ENCODE measurements at regions not wholly inside any gene's neighbourhood (a gene's known extent, or its start where the extent isn't known, plus 50 kb on each side); places are given as distances from the start of the nearest gene placed in this dataset.

DNA sequence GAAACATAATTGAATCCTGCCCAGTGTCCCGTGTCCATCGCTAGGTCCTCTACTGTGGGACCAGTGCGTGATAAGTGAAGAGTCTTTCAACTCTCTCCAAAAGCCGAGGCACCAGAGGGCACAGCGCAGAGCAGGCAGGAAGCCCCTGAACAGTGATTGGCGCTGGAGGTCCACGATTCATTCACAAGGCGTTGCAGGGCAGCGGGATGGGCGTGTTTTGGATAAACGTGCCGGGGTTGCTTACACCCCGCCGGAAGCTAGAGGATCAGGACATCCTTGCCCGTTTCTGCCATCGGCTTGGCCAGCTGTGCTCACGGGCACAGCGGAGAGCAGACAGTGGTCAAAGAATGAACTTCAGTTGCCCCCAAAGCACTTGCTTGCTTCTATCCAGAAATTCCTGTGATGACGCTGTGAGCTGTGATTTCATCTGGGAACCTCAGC lies 86.0 kb upstream of the PFKP start:
- no peak for DNase-seq (ENCODE audit: low read depth in 2 of 2)

DNA sequence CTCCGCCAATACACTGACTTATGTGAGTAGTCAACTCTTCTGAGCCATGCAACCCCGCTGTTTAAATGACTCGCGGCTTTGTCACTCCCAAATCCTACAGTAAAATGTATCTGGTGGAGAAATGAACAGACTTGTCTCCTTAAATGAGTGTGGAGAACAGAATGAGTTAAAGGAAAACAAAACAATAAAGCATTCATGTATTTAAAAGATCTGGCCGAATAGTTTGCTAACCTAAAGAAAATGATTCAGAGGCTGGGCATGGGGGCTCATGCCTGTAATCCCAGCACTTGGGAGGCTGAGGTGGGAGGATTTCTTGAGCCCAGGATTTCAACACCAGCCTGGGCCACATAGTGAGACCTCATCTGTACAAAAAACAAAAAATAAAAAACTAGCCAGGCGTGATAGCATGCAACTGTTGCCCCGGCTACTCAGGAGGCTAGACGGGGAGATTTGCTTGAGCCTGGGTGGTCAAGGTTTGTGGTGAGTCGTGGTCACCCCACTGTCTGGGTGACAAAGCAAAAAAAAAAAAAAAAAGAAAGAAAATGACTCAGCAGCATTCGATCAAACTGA lies 86.5 kb upstream of the PFKP start:
- no peak for DNase-seq (ENCODE audit: low read depth in 2 of 2)

DNA sequence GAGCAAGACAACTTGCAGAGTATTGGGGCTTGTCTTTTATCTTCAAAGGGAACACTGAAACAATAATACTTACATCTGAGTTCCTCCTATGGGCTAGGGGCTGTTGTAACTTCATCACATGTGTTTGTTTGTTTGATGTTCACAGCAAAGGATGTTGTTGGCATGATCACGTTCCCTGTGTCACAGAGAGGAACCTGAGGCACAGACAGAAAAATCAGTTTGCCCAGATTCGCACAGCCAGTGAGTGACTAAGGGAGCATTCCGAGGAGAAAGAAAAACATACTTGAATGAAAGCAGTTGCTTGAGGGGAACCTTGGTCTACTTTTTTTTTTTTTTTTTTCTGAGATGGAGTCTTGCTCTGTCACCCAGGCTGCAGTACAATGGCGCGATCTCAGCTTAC lies 87.2 kb upstream of the PFKP start:
- DNase-seq (ENCODE audit: low read depth in 2 of 2), result no peak

DNA sequence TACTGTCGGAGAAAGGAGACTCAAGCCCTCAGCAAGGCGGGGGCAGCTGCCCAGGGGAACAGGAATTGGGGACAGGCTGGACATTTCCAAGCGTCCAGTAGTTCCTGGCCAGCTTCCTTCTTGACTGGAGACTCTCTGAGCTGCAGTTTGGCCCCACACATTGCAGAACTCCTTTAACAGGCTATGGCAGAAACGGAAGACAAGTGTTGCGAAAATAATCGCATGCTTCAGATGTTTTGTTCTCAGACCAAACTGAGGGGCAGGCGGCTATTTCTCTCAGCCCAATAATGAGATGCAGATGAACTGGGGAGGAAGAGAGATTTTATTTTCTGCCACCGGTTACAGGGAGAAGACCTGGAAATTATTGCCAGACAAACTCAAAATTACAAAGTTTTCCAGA lies 88.0 kb upstream of the PFKP start:
- DNase-seq (ENCODE audit: low read depth in 2 of 2), result no peak

GRCh38 chr10:2978574-2979273 lies 88.6 kb upstream of the PFKP start:
- no peak for DNase-seq (ENCODE audit: low read depth in 2 of 2)

- DNase-seq (ENCODE audit: low read depth in 2 of 2), result no peak
Measured at GRCh38 chr10:2978111-2978510, 89.2 kb upstream of the PFKP start.

- DNase-seq (ENCODE audit: low read depth in 2 of 2), result no peak
Measured at GRCh38 chr10:2974503-2975207, 92.7 kb upstream of the PFKP start.

GRCh38 chr10:2974083-2974482 lies 93.3 kb upstream of the PFKP start:
- DNase-seq (ENCODE audit: low read depth in 2 of 2), result no peak

- no peak for DNase-seq (ENCODE audit: low read depth in 2 of 2)
Measured at GRCh38 chr10:2972810-2973209, 94.5 kb upstream of the PFKP start.

GRCh38 chr10:2972216-2972615 lies 95.1 kb upstream of the PFKP start:
- no peak for DNase-seq (ENCODE audit: low read depth in 2 of 2)

DNA sequence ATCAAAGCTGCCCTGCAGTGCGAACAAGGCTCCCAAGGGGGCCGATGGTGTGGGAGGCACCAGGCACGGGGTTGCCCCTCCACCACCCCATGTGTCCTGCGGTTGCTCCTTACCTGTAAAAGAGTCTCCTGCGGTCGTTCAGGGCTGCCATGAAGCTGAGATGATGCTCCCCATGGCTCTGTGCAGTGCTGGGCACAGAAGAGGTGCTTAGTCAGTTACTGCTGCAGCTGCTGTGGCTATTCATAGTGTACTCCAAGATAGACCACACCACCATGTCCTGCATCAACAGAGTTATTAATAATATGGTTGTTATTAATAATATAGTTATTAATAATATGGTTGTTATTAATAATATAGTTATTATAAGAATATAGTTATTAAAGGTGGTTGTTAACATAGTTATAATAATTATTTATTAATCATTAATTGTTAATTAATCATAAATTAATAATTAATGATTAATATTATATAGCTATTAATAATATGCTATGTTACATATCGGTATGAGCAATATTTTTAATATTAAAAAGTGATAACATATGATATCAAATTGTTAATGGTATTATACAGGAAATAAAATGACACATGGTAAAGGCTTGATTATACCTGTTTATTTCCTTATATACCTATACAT lies 97.0 kb upstream of the PFKP start:
- no peak for DNase-seq (ENCODE audit: low read depth in 2 of 2)

DNA sequence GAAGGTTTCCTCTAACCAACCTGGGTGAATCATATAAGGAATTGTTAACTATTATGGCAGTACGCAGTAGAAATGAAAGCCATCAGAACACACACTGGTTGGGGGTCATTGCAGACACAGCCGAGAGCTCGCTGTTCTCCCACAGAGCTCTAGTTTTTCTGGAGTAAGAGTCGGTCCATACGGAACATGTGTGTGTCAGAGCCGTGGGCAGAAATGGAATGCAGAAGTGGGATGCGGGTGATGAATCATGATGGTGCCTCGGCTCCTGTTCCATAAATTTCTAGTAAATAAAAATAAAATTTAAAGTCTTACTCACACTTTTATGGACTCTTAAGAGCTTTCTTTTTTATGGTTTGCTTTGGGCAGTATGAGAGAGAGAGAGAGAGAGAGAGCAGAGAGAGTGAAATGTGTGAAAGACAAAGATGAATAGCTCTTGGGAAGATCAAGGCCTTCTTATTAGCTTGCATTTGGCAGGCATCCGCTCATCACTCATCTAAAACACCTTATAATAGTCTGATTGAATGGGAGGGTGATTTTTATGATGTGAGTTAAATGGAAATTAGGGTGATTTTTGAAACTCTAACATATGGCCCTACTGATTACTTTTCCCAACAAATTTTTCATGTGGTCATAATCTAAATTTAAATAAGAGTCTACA lies 98.8 kb upstream of the PFKP start:
- no peak for DNase-seq (ENCODE audit: low read depth in 2 of 2)

GRCh38 chr10:2966134-2966533 lies 101.2 kb upstream of the PFKP start:
- no peak for DNase-seq (ENCODE audit: low read depth in 2 of 2)

DNA sequence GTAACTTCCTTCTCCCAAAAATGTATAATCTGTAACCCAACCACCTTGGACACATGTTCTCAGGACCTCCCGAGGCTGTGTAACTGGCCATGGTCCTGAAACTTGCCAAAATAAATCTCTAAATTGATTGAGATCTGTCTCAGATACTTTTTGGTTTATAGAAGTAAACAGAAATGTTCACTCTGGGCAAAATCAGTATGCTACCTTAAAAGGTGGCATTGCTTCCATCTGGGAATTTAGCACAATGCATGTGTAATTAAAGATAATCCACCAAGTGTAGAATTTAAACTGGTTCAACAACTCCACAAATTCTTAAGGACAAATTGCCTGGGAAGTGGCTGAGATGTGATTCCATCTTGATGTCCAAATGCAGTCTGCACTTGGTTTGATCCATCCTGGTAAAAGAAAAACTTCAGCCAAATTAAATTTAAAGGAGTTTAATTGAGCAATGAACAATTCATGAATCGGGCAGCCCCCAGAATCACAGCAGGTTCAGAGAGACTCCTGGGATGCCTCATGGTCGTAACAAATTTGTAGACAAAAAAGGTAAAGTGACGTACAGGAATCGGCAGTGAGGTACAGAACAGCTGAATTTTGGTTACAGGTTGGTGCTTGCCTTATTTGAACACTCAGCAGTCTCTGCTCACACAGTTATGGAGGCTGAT lies 102.6 kb upstream of the PFKP start:
- no peak for DNase-seq (ENCODE audit: low read depth in 2 of 2)

GRCh38 chr10:2963889-2964631 lies 103.3 kb upstream of the PFKP start:
- DNase-seq (ENCODE audit: low read depth in 2 of 2), result no peak

GRCh38 chr10:2962194-2962593 lies 105.2 kb upstream of the PFKP start:
- DNase-seq (ENCODE audit: low read depth in 2 of 2), result no peak

DNA sequence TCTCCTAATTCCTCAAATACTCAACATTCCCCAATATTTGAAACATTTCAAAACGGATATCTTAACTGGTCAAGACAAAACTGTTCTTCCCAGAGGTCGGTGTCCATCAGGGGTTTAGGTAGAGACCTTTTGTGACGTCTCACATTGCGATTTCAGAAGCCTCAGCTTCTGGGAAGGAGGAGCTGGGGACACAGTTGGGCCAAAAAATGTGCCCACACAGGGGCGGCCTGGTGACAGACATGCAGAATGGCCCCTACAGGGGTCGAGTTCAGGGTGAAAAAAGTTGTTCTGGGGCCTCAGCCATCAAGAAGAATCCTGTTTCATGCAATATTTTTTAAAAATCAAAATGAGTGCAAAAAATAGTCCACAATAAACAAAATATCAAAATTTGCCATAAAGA lies 108.7 kb upstream of the PFKP start:
- no peak for DNase-seq (ENCODE audit: low read depth in 2 of 2)

GRCh38 chr10:2957785-2958184 lies 109.6 kb upstream of the PFKP start:
- no peak for DNase-seq (ENCODE audit: low read depth in 2 of 2)

GRCh38 chr10:2955064-2955463 lies 112.3 kb upstream of the PFKP start:
- DNase-seq (ENCODE audit: low read depth in 2 of 2), result no peak

GRCh38 chr10:2953495-2953894 lies 113.9 kb upstream of the PFKP start:
- DNase-seq (ENCODE audit: low read depth in 2 of 2), result no peak

GRCh38 chr10:2951235-2951835 lies 116.0 kb upstream of the PFKP start:
- DNase-seq (ENCODE audit: low read depth in 2 of 2), result no peak
